WTC11 (cell line): ENCODE measurements at regions not wholly inside any gene's neighbourhood (a gene's known extent, or its start where the extent isn't known, plus 50 kb on each side); places are given as distances from the start of the nearest gene placed in this dataset.

Source experiments
- ATAC-seq: fragments of 200-7000 bp; cut with Tn5 transposase; 2 replicates; pipeline ENCODE4 v1.10.0; 2021; ENCODE audit warnings: mild to moderate bottlenecking, moderate library complexity
- CTCF ChIA-PET: fragments of 300-600 bp; sonication (Branson Sonifier 250); formaldehyde crosslinking; loops from one replicate; lab custom pipeline; 2021; ENCODE audit warnings: antibody characterized with exemption; lab: Charles Lee
- POLR2A ChIA-PET: fragments of 350-600 bp; sonication (Branson Sonifier 250); formaldehyde crosslinking; loops from one replicate; lab custom pipeline; 2021; ENCODE audit warnings: antibody characterized with exemption; lab: Charles Lee
- DNase-seq: peaks from one replicate; pipeline ENCODE4 v3.0.0; 2021; ENCODE audit warnings: low spot score
- H3K27ac Mint-ChIP-seq: 2 replicates; pipeline ENCODE4 v1.8.0; 2021; ENCODE audit warnings: mixed read lengths
- H3K27me3 Mint-ChIP-seq: 2 replicates; pipeline ENCODE4 v1.8.0; 2021; ENCODE audit warnings: low read depth, mild to moderate bottlenecking, moderate library complexity, mixed read lengths
- H3K36me3 Mint-ChIP-seq: 2 replicates; pipeline ENCODE4 v1.8.0; 2021; ENCODE audit warnings: mixed read lengths
- H3K4me1 Mint-ChIP-seq: 2 replicates; pipeline ENCODE4 v1.8.0; 2022; ENCODE audit warnings: mixed read lengths
- H3K4me3 Mint-ChIP-seq: 2 replicates; pipeline ENCODE4 v1.8.0; 2021; ENCODE audit warnings: mild to moderate bottlenecking, moderate library complexity, mixed read lengths
- H3K9me3 Mint-ChIP-seq: 2 replicates; pipeline ENCODE4 v1.8.0; 2021; ENCODE audit warnings: mixed read lengths
- E2F5 ChIP-seq: sonication (generic); formaldehyde crosslinking; IDR thresholded peaks from 2 replicates; pipeline ENCODE4 v1.8.1; 2022; ENCODE audit warnings: mild to moderate bottlenecking, moderate library complexity, missing genetic modification reagents
- ETV6 ChIP-seq: sonication (generic); formaldehyde crosslinking; IDR thresholded peaks from 2 replicates; pipeline ENCODE4 v1.8.1; 2022; ENCODE audit warnings: mild to moderate bottlenecking, missing genetic modification reagents
- FOXP1 ChIP-seq: sonication (generic); formaldehyde crosslinking; IDR thresholded peaks from 2 replicates; pipeline ENCODE4 v1.8.0; 2022; ENCODE audit warnings: missing genetic modification reagents, mild to moderate bottlenecking, moderate library complexity, borderline replicate concordance
- FOXP4 ChIP-seq: sonication (generic); formaldehyde crosslinking; IDR thresholded peaks from 2 replicates; pipeline ENCODE4 v1.8.0; 2022; ENCODE audit warnings: mild to moderate bottlenecking, missing genetic modification reagents
- HMGA2 ChIP-seq: fragments of 250-450 bp; sonication (Bioruptor Pico); IDR thresholded peaks from 2 replicates; pipeline ENCODE4 v1.4.0; 2021; ENCODE audit warnings: mild to moderate bottlenecking, moderate library complexity
- HMGXB4 ChIP-seq: sonication (generic); formaldehyde crosslinking; IDR thresholded peaks from 2 replicates; pipeline ENCODE4 v1.8.1; 2023; ENCODE audit warnings: mild to moderate bottlenecking, moderate library complexity, missing genetic modification reagents
- MAX ChIP-seq: sonication (generic); formaldehyde crosslinking; IDR thresholded peaks from 2 replicates; pipeline ENCODE4 v1.8.0; 2022; ENCODE audit warnings: mild to moderate bottlenecking, missing genetic modification reagents
- MYBL2 ChIP-seq: sonication (generic); formaldehyde crosslinking; IDR thresholded peaks from 2 replicates; pipeline ENCODE4 v1.8.1; 2023; ENCODE audit warnings: mild to moderate bottlenecking, moderate library complexity, missing genetic modification reagents
- PREB ChIP-seq: sonication (generic); formaldehyde crosslinking; IDR thresholded peaks from 2 replicates; pipeline ENCODE4 v1.8.1; 2022; ENCODE audit warnings: mild to moderate bottlenecking, missing genetic modification reagents, moderate library complexity, borderline replicate concordance
- SP1 ChIP-seq: sonication (generic); formaldehyde crosslinking; conservative IDR thresholded peaks from 2 replicates; pipeline ENCODE4 v1.8.1; 2022; ENCODE audit warnings: missing genetic modification reagents
- STAT6 ChIP-seq: sonication (generic); formaldehyde crosslinking; conservative IDR thresholded peaks from 2 replicates; pipeline ENCODE4 v1.8.1; 2023; ENCODE audit warnings: mild to moderate bottlenecking, low read depth, missing genetic modification reagents, moderate library complexity
- ZBTB43 ChIP-seq: sonication (generic); formaldehyde crosslinking; IDR thresholded peaks from 2 replicates; pipeline ENCODE4 v1.8.1; 2023; ENCODE audit warnings: mild to moderate bottlenecking, missing genetic modification reagents
- ZNF263 ChIP-seq: sonication (generic); formaldehyde crosslinking; IDR thresholded peaks from 2 replicates; pipeline ENCODE4 v1.8.1; 2022; ENCODE audit warnings: low read depth, mild to moderate bottlenecking, moderate library complexity, missing genetic modification reagents
- ZNF281 ChIP-seq: sonication (generic); formaldehyde crosslinking; IDR thresholded peaks from 2 replicates; pipeline ENCODE4 v1.8.0; 2023; ENCODE audit warnings: mild to moderate bottlenecking, missing genetic modification reagents
- ZNF671 ChIP-seq: fragments of 250-450 bp; sonication (Bioruptor Pico); IDR thresholded peaks from 2 replicates; pipeline ENCODE4 v1.8.0; 2021; ENCODE audit warnings: mild to moderate bottlenecking

GRCh38 chr2:15061268-15061667 lies 428.8 kb downstream of the LRATD1 start:
- Mint-ChIP-seq H3K9me3 (peaks cover 16% of the 10 kb centered on the region), H3K4me1 (peaks cover 11% of the 10 kb centered on the region), H3K27ac (no peak overlapping the region), H3K4me3 (no peak overlapping the region), H3K36me3 (peaks cover 4% of the 10 kb centered on the region; the same call in 1 of the 2 replicates), H3K27me3 (no peaks in the 10 kb centered on the region)
- POLR2A ChIA-PET, result no interaction called here
- TF ChIP-seq HMGA2 (CRISPR knock-in tag) (no peak), FOXP1 (CRISPR knock-in tag) (no peak), ZNF281 (CRISPR knock-in tag) (no peak), SP1 (CRISPR knock-in tag) (no peak), HMGXB4 (no peak)
- ATAC-seq (no peak), DNase-seq (no peak)
- CTCF ChIA-PET, result interaction anchor here (2.1 kb wide), 1 partner anchor 516 kb away, joined by 6 read pairs; no protein-coding TSS in a partner anchor

GRCh38 chr2:15066138-15066537 lies 433.6 kb downstream of the LRATD1 start:
- POLR2A ChIA-PET, result no interaction called here
- Mint-ChIP-seq H3K27ac (no peak overlapping the region), H3K9me3 (peaks cover 18% of the 10 kb centered on the region), H3K4me1 (peaks cover 11% of the 10 kb centered on the region), H3K36me3 (peaks cover 4% of the 10 kb centered on the region; the same call in 1 of the 2 replicates), H3K27me3 (no peaks in the 10 kb centered on the region), H3K4me3 (no peak overlapping the region)
- ATAC-seq (no peak), DNase-seq (no peak)
- CTCF ChIA-PET, result no interaction called here
- no peak for TF ChIP-seq MAX (CRISPR knock-in tag)
- no peak for TF ChIP-seq PREB
- TF ChIP-seq E2F5 (CRISPR knock-in tag), result no peak
- no peak for TF ChIP-seq ZNF281 (CRISPR knock-in tag)
- no peak for TF ChIP-seq HMGXB4
- TF ChIP-seq MYBL2 (CRISPR knock-in tag), result no peak
- no peak for TF ChIP-seq FOXP4 (CRISPR knock-in tag)
- no peak for TF ChIP-seq ZNF671 (CRISPR knock-in tag)
- no peak for TF ChIP-seq STAT6 (CRISPR knock-in tag)
- no peak for TF ChIP-seq ZNF263
- no peak for TF ChIP-seq ZBTB43
- no peak for TF ChIP-seq ETV6
